ENCODE measurements at regions not wholly inside any gene's neighbourhood (a gene's known extent, or its start where the extent isn't known, plus 50 kb on each side); places are given as distances from the start of the nearest gene placed in this dataset.

GRCh38 chr13:58919551-58919950, 1244.2 kb downstream of the DIAPH3 start:
- TF ChIP-seq CREB1 (IDR thresholded peaks at IDR 0.05; ENCODE audit: low read depth) (no peak), RCOR1 (conservative IDR thresholded peaks at IDR 0.05; ENCODE audit: low read depth, low read length) (no peak), CTCF (IDR thresholded peaks at IDR 0.05 in 2 of 3, conservative IDR thresholded peaks at IDR 0.05 in 1 of 3; ENCODE audit: control insufficient read depth in 2 of 3, extremely low read depth in 1 of 3, insufficient read depth in 1 of 3, low read depth in 3 of 3, low read length in 3 of 3) (no peak), ZBTB40 (IDR thresholded peaks at IDR 0.05; ENCODE audit: borderline replicate concordance) (no peak), ZNF384 (IDR thresholded peaks at IDR 0.05; ENCODE audit: borderline replicate concordance, low read depth, low read length) (no peak), ASH2L (IDR thresholded peaks at IDR 0.05; ENCODE audit: borderline replicate concordance, low read depth) (no peak), MAX (IDR thresholded peaks at IDR 0.05; ENCODE audit: low read depth, low read length) (no peak), HDGF (IDR thresholded peaks at IDR 0.05) (no peak), NRF1 (conservative IDR thresholded peaks at IDR 0.05; ENCODE audit: low read depth, low read length) (no peak), NR2C1 (IDR thresholded peaks at IDR 0.05) (no peak), CEBPB (IDR thresholded peaks at IDR 0.05; ENCODE audit: borderline replicate concordance in 1 of 2, low read depth in 2 of 2, low read length in 2 of 2) (no peak), MXI1 (IDR thresholded peaks at IDR 0.05; ENCODE audit: low read depth, low read length) (no peak)
